ENCODE measurements at regions not wholly inside any gene's neighbourhood (a gene's known extent, or its start where the extent isn't known, plus 50 kb on each side); places are given as distances from the start of the nearest gene placed in this dataset.
"Not testable (repeated sequence)": the region's sequence is repeated elsewhere in the genome, so short reads cannot be mapped to it uniquely, and the experiment has no call there.

DNA sequence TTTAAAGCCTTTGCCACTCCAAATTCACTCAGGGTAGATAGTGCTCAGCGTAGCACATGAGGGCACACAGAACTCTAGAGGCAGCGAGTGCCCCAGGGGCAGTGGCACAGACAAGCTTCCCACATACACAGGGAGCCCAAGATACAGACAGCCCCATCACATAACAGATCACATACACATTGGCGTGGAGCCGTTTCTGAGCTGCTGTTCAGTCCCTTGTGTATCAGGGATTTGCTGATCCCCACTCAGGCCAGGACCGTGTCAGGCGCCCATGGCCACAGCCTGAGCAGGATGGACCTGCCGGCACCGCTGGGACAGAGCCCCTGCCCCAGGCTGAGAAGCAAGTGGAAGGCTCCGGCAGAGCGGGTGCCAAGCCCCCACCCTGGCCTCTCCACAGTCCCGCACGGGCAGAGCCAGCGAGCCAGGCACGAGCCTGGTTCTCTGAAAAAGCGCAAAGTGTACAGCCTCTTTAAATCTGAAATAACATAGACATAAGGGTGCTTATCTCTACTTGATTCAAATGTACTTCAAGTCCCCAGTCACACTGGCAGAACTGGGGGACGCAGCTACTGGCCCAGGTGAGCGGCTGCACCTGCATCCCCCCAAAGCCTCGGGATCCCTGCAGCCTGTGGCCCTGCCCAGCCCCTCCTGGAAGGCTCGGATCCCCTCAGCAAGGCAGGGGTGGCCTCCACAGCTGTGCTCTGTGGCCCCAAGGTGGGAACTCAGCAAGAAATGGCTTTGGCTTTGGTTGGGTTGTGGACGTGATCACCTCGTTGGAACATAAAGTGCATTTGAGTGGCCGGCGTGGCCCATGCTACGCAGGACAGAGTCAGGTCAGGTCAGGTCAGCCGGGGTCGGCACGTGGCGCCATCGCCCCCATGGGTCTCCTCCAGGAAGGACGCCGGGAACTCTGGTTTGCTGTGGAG lies 231.3 kb downstream of the ERMARD start:
- DNase-seq (ENCODE audit: low read depth): no peak

DNA sequence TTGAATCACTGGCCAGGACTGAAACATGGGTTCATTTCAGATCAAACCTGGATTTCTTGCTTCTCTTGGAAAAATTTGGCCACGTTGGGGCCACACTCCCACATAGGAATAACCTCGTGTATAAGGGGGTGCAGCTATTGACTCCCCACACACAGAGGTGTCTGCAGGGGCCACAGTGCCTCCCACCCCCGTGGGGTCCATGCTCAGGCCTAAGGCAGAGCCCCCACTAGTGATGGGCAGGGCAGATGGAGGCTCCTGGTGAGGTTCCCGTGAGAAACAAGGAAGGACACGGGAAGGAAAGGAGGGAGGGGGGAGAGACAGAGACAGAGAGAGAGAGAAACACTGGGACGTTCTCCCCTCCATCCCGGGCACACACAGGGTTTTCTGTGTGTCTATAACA lies 230.5 kb downstream of the ERMARD start:
- DNase-seq (ENCODE audit: low read depth): no peak

DNA sequence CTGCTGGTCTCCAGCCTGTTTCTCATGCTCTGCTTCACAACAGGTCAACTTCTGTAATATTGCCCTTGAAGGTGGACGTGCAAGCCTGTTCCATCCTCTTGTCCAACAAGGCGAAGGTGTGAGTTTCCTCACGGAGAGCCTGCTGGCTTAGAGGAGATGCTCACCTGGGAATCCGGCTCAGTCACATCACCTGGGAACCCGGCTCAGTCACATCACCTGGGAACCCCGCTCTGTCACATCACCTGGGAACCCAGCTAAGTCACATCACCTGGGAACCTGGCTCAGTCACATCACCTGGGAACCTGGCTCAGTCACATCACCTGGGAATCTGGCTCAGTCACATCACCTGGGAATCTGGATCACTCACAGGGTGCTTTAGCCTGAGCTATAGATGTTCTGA lies 230.1 kb downstream of the ERMARD start:
- no peak for DNase-seq (ENCODE audit: low read depth)

DNA sequence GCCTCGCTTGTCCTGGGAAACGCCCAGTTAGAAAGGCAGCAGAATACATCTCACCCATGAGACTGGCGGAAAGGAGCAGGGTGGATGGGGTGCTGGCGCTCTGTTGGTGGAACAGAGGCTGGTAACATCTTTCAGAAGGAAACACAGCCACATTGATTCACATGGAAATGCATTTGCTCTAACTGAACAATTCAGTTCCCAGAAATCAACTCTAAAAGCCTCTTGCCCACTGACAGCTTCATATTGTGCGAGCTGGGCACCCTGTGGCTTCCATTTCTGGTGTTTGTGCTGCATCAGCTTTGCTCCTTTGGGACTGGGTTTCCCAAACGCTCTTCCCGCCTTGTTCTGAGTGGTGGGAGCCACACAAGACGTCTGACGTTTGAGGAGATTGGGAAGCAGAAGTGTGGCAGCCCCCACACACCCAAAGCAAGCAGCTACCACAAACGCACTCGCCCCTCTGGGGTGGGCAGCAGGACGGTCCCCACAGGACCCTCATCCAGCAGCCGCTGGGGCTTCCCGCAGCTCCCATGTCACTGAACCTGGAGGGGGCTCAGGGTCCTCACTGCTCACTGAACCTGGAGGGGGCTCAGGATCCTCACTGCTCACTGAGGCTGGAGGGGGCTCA lies 229.5 kb downstream of the ERMARD start:
- no peak for DNase-seq (ENCODE audit: low read depth)

DNA sequence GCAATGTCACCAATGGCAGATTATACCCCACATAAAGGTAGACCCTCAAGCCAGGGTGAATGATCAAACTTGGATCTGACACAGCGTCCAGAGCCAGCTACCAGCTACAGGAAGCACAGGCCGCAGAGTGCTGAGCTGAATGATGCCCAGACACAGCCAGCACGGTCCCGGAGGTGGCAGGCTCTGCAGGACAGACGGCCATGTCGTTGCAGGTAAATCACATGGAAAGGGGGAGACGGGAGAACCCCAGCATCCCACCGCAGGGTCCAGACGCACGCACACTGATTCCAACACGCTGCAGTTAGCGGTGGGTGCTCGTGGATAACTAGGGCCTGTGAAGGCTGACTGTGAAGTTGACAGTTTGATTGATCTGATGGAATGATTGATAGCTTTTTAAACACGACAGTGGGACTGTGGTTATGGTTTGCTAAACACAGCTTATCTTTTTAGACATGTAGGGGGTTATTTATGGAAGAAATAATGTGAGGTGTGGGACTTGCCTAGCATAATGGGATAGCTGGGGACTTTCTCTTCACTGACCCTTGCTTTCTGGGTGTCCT lies 228.5 kb downstream of the ERMARD start:
- DNase-seq (ENCODE audit: low read depth): no peak

DNA sequence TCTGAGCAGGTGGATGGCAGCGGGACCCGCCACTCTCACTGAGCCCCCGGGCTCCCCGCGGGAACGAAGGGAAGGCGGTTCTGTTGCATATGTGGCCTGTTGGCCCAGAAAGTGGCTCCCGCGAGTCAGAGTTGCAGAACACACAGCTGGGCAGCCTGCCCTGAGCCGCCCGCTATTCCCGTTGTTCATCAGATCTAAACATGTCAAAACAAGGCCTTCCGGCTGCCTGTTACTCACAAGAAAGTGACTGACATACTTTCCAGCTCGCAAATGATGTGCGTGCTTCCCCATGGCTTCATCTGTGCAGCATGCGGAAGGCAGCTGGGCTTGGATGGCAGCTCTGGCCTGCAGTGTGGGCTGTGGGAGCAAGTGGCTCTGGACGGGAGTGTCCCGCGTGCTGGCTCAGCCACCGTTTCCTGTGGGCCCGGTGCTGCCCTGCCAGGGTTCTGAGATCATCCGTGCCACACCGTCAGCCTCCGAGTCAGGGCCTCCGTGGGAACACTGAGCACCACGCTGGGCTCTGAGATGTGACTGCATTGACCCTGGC lies 227.3 kb downstream of the ERMARD start:
- peak; percentile 21 for DNase-seq (ENCODE audit: low read depth)

DNA sequence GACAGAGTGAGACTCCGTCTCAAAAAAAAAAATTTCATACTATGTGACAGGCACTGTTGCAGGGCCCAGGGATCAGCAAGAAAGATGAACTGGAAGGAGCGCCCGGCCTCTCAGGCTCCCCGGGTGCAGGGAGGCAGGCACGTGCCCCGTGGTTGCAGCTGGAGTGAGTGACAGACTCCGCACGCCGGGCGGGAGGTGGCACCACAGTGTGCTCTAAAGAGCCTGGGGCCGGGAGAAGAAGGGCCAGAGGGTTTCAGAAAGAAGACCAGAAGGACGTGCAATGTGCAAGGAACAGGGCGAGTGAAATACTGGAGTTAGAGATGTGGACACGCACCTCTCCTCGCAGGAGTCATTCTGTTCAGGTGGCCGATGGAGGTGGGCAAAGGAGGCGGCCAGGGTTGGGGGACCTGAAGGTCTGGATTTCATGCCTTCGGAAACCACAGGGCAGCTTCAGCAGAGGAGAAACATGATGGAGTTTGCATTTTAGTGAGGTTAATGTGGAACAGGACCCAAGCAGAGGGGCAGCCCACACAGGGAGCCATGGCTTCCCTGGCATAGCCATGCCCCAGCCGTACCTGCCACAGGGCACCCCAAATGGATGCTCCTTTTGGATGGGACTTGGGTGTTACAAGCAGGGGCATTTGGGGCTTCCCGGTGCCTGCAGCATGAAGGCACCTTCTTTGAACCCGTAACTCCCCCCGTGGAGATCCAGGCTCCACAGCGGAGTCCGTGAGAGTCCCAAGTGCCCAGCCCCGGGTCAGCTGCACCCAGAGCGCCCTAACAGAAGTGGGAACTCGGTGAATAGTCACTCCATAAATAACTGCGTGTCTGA lies 226.2 kb downstream of the ERMARD start:
- DNase-seq (ENCODE audit: low read depth): no peak

DNA sequence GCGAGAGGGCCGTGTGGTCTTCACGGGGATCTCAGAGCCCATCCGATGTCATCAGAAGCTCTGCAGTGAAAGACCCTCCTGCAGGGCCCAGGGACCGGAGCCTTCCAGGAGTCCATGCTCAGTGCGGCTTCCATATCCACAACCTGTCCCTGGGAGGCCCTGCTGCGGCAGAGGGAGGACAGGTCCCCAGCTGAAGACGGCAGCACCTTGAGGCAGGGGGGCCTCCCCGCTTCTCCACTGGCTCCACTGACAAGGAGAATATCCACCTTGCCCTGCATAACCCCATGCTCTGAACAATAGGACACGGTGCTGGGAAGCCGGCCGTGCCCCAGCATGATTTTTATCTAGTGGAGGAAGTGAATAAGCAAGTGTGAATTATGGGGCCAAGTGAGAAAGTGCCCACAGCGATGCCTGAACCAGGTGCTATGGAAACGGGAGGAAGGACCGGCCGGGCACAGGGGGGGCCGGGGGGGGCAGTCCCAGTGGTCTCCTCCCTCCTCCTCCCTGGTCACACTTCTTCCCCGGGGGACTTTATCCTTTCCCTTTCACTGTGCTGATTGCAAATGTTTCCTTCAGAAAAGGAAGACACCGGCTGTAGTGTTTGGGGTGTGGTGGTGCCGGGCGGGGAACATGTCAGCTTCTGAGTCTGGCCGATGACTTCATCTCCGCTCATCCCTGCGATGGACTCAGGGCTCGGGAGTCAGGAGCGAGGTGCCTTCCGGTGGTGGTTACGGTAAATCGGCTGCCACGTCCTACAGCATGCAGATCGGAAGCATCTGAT lies 225.1 kb downstream of the ERMARD start:
- peak; percentile 20 for DNase-seq (ENCODE audit: low read depth)

DNA sequence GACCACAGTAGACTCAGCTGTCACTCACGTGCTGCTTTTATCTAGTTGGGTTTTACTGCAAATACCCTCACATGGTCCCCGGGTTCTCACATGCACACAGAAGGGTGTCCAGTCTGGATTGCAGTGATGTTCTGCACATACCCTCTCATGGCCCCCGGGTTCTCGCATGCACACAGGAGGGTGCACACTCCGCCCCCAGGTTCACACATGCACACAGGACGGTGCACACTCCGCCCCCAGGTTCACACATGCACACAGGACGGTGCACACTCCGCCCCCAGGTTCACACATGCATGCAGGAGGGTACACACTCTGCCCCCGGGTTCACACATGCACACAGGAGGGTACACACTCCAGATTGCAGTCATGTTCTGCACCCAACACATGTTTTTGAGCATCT lies 224.3 kb downstream of the ERMARD start:
- DNase-seq (ENCODE audit: low read depth): no peak

DNA sequence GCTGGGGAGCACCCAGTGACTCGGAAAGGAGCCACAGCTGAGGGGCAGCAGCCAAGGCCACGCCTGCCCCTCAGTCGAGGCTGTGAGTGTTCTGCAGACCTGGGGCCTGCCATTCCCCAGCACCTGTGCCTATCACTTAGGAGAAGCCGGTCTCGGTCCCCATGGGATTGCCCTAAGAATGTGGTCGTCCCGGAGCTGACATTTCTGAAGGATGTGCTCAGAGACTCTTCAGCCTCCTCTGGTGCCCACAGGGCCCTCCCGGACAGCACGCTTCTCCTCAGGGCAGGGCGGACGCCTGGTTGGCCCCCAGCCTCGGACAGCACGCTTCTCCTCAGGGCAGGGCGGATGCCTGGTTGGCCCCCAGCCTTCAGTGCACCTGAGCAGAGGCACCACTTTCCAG lies 223.9 kb downstream of the ERMARD start:
- no peak for DNase-seq (ENCODE audit: low read depth)

DNA sequence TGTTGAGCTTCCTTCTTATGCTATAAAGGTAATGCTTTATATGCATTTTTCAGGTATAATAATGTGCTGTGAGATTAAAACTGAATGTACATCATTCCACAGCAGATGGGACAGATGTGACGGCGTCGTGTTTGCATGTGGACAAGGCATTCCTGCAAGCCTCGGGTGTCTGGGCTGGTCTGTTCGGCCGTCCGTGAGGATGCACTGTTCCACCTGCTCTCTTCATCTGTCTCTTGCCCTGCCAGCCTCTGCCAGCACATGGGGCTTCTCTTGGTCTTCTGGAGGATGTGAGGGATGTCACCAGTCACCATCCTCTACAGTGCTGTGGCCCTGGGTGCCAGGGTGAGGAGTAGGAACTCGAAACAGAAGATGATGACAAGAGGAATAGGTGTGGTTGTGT lies 223.2 kb downstream of the ERMARD start:
- DNase-seq (ENCODE audit: low read depth): no peak

DNA sequence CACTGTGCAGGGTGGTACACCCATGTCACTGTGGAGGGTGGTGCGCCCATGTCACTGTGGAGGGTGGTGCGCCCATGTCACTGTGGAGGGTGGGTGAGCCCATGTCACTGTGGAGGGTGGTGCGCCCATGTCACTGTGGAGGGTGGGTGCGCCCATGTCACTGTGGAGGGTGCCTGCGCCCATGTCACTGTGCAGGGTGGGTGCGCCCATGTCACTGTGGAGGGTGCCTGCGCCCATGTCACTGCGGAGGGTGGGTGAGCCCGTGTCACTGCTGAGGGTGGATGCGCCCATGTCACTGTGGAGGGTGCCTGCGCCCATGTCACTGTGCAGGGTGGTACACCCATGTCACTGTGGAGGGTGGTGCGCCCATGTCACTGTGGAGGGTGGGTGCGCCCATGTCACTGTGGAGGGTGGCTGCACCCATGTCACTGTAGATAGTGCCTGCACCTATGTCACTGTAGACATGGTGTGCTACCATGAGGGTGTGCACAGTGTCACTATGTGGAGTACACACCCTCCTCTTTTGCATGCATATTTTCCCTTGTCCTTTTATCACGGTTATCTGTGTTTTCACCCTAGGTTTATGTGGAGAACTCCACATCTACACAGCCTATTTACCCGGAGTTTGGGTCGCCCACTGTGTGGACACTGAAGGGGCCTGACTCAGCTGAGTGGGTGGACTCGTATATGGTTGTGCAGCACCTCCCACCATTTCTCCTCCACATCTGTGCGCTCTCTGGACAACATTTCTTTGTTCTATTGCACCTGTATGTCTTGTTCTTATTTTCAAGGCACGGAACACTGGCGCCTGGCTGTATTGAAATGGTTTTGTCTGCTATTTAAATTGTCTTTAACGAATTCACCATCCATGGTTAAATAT lies 222.4 kb downstream of the ERMARD start:
- not testable (repeated sequence) for DNase-seq (ENCODE audit: low read depth)

DNA sequence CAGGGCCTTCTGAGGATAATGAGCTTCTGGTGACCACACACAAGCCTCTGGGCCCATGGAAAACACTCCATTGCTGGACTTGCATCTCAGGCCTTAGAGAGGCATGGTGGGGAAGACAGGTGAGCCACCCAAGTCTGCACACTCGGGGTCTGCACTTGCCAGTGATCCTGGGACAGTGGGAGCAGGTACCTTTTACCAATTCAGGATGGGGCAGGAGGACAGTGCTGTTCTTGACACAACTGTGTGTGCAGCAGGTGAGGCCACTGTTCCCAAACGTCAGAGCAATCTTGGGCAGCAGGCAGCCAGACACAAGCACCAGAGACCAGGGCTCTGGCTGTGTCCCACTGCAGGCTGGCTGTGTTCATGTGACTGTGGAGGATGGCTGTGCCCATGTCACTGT lies 221.3 kb downstream of the ERMARD start:
- no peak for DNase-seq (ENCODE audit: low read depth)

DNA sequence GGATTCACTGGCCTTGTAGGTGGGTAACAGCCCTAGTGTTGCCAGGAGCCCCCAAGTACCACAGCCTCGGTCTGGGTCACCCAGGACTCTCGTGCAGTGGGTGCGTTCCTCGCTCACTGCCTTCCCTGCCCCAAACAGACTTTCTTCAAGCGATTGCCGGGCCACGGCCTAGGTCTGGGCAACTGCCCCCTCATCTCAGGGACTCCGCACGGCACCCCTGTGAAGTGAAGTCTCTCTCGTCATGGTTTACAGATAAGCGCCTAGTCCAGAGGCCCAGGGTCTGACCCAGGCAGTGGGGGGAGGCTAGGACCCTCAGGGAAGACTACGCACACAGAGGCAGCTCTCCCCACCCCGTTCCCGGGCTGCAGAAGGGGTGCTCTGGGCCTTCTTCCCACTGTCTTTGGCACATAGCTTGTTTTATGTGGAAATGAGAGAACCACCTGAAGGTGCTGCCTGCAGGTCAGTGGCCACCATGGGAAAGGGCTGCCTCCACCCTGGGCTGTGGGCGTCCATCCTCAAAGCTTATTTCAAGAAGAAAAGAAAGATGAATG lies 220.8 kb downstream of the ERMARD start:
- DNase-seq (ENCODE audit: low read depth): no peak

DNA sequence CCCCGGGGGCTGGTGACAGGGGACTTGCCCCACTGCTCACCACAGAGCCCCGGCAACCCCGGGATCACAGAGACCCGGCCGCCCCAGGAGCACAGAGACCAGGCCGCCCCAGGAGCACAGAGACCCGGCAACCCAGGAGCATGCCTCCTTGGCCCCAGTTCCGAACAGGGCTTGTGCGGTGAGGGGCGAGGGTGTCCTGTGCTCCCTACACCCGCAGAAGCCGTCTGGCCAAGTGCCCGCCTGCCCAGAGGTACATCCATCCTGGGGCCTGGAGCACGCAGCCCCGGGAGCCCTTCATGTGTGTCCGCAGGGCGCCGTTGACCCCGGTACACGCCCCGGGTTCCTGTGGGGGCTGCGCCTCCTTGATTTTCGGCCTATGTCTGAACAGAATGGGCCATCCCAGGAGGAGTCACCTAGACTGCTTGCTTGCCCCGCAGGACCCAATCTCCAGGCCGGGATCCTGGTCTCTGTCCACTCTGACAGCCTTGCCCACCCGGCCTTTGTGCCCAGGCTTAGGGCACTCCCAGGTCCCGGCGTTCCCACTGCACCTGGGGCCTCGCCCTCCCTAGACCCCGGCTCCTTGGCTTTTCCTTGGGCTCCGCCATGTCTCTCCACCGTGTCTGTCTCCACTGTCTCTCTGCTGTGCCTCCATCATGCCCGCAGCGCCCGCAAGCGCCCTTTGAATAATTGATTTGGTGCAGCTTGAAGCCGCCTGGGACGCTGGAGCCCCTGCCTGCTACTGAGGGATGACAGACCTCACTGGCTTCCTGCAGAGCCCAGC lies 219.8 kb downstream of the ERMARD start:
- DNase-seq (ENCODE audit: low read depth): no peak

DNA sequence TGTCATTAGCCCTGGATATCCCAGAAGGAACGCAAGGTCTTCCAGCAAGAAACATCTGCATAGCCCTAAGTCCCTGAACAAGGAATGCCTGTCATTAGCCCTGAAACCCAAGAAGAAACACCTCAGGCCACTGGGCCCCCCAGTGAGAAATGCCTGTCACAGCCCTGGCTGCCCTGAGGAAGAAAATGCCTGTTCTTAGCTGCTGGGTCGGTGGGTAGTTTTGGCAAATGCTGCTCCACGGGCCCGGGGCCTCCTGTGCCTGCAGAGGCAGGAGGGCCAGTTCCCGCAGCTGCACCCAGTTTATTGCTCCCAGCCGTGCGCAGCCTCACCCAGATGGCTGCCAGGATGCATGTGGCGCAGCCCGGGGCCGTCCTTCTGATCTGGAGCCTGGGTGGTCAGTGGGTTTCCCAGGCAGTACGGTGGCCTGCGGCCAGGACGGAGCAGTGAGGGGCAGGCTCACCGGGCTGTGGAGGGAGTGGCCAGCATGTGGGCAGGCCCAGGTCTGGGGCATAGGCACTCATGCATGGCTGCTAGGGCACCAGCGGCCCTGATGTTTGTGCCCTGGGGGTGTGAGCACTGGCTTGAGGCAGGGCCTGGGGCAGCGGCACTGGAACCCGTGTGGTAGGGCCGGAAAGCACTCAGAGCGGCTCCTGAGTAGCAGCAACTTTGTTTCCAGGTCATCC lies 219.0 kb downstream of the ERMARD start:
- DNase-seq (ENCODE audit: low read depth): no peak

DNA sequence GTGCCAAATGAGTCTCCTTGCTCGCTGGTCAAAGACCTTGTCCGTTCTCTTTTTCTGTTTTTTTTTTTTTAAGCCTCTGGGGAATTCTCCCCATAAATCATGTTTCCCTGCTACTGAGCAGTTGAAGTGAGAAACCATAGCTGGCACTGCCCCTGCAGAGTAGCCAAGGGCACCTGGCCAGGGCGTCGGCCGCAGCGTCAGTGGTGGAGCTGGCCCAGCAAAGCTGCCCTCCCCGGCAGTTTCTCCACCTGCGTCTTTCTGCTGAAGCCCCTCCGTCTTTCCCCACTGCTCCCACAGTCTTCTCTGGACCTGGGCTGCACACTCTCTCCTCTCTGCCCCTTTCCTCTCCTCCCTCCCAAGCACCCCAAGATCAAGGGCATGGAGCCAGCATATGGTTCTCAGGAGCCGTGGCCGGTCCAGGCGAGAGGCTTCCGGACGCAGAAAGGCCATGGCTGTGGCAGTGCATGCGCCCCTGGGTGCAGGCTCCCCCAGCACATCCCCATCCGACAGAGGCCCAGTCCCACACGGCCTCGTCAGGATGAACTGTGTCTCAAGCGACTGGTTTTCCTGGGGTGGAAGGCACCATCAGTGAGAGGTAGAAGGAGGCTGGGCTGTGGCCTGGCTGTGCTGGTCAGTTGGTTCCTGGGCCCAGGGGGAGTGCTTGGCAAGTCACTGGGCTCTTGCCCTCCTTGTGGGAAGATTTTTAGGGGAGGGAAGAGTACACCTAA lies 218.1 kb downstream of the ERMARD start:
- DNase-seq (ENCODE audit: low read depth): no peak

Measured in M059J (cell line).